WTC11 (cell line): ENCODE measurements at regions not wholly inside any gene's neighbourhood (a gene's known extent, or its start where the extent isn't known, plus 50 kb on each side); places are given as distances from the start of the nearest gene placed in this dataset.

Source experiments
- ATAC-seq: fragments of 200-7000 bp; cut with Tn5 transposase; 2 replicates; pipeline ENCODE4 v1.10.0; 2021; ENCODE audit warnings: mild to moderate bottlenecking, moderate library complexity
- CTCF ChIA-PET: fragments of 300-600 bp; sonication (Branson Sonifier 250); formaldehyde crosslinking; loops from one replicate; lab custom pipeline; 2021; ENCODE audit warnings: antibody characterized with exemption; lab: Charles Lee
- POLR2A ChIA-PET: fragments of 350-600 bp; sonication (Branson Sonifier 250); formaldehyde crosslinking; loops from one replicate; lab custom pipeline; 2021; ENCODE audit warnings: antibody characterized with exemption; lab: Charles Lee
- DNase-seq: peaks from one replicate; pipeline ENCODE4 v3.0.0; 2021; ENCODE audit warnings: low spot score
- H3K27ac Mint-ChIP-seq: 2 replicates; pipeline ENCODE4 v1.8.0; 2021; ENCODE audit warnings: mixed read lengths
- H3K27me3 Mint-ChIP-seq: 2 replicates; pipeline ENCODE4 v1.8.0; 2021; ENCODE audit warnings: low read depth, mild to moderate bottlenecking, moderate library complexity, mixed read lengths
- H3K36me3 Mint-ChIP-seq: 2 replicates; pipeline ENCODE4 v1.8.0; 2021; ENCODE audit warnings: mixed read lengths
- H3K4me1 Mint-ChIP-seq: 2 replicates; pipeline ENCODE4 v1.8.0; 2022; ENCODE audit warnings: mixed read lengths
- H3K4me3 Mint-ChIP-seq: 2 replicates; pipeline ENCODE4 v1.8.0; 2021; ENCODE audit warnings: mild to moderate bottlenecking, moderate library complexity, mixed read lengths
- H3K9me3 Mint-ChIP-seq: 2 replicates; pipeline ENCODE4 v1.8.0; 2021; ENCODE audit warnings: mixed read lengths
- ATF6 ChIP-seq: sonication (generic); formaldehyde crosslinking; IDR thresholded peaks from 2 replicates; pipeline ENCODE4 v1.8.1; 2023; ENCODE audit warnings: mild to moderate bottlenecking, missing genetic modification reagents
- E2F5 ChIP-seq: sonication (generic); formaldehyde crosslinking; IDR thresholded peaks from 2 replicates; pipeline ENCODE4 v1.8.1; 2022; ENCODE audit warnings: mild to moderate bottlenecking, moderate library complexity, missing genetic modification reagents
- FOXP4 ChIP-seq: sonication (generic); formaldehyde crosslinking; IDR thresholded peaks from 2 replicates; pipeline ENCODE4 v1.8.0; 2022; ENCODE audit warnings: mild to moderate bottlenecking, missing genetic modification reagents
- PRDM15 ChIP-seq: sonication (generic); formaldehyde crosslinking; IDR thresholded peaks from 2 replicates; pipeline ENCODE4 v1.8.0; 2022; ENCODE audit warnings: missing genetic modification reagents
- SMAD4 ChIP-seq: sonication (generic); formaldehyde crosslinking; IDR thresholded peaks from 2 replicates; pipeline ENCODE4 v1.8.0; 2022; ENCODE audit warnings: mild to moderate bottlenecking, missing genetic modification reagents
- TCF7 ChIP-seq: sonication (generic); formaldehyde crosslinking; IDR thresholded peaks from 2 replicates; pipeline ENCODE4 v1.8.0; 2022; ENCODE audit warnings: mild to moderate bottlenecking, low read depth, missing genetic modification reagents, moderate library complexity
- ZBTB21 ChIP-seq: sonication (generic); formaldehyde crosslinking; IDR thresholded peaks from 2 replicates; pipeline ENCODE4 v1.8.1; 2023; ENCODE audit warnings: mild to moderate bottlenecking, missing genetic modification reagents, borderline replicate concordance
- TF ChIP-seq, protein P1 (sequence below): sonication (generic); formaldehyde crosslinking; IDR thresholded peaks from 2 replicates; pipeline ENCODE4 v1.8.1; 2022; ENCODE audit warnings: missing genetic modification reagents, borderline replicate concordance
- TF ChIP-seq, protein P2 (sequence below): sonication (generic); formaldehyde crosslinking; IDR thresholded peaks from 2 replicates; pipeline ENCODE4 v1.8.1; 2023; ENCODE audit warnings: mild to moderate bottlenecking, missing genetic modification reagents

- TF ChIP-seq PRDM15 (no peak), ATF6 (no peak), FOXP4 (CRISPR knock-in tag) (no peak)
These were observed 917.4 kb upstream of the POT1 start (continued) for GRCh38 chr7:125847055-125847454.

DNA sequence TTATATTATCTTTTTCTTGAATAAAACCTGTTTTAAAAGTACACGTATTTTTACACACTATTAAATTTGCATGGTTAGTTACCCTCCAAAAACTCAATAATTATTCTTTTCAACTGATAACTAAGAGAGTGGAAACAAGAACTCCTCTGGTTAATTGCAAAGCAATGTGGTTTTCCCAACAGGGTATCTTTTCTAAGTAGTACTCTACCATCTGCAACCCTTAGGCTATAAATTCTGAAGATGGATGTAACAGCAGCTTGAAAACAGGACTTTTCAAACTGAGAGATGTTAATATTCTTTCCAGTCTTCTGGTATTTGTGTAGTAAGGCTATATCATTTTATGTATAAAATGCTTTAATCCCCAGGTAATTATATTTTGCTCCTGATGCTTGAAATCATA lies 916.1 kb upstream of the POT1 start:
- POLR2A ChIA-PET = no interaction called here
- H3K27me3 Mint-ChIP-seq = no peaks in the 10 kb centered on the region
- H3K27ac Mint-ChIP-seq = no peak overlapping the region
- no peak for ATAC-seq
- H3K4me3 Mint-ChIP-seq = no peak overlapping the region
- H3K9me3 Mint-ChIP-seq = peaks cover 34% of the 10 kb centered on the region
- peaks cover 14% of the 10 kb centered on the region for H3K4me1 Mint-ChIP-seq
- CTCF ChIA-PET = no interaction called here
- TF ChIP-seq SMAD4 (CRISPR knock-in tag) (no peak), ZBTB21 (no peak), ATF6 (no peak), TCF7 (CRISPR knock-in tag) (no peak), E2F5 (CRISPR knock-in tag) (no peak)
- TF ChIP-seq, protein P1, sequence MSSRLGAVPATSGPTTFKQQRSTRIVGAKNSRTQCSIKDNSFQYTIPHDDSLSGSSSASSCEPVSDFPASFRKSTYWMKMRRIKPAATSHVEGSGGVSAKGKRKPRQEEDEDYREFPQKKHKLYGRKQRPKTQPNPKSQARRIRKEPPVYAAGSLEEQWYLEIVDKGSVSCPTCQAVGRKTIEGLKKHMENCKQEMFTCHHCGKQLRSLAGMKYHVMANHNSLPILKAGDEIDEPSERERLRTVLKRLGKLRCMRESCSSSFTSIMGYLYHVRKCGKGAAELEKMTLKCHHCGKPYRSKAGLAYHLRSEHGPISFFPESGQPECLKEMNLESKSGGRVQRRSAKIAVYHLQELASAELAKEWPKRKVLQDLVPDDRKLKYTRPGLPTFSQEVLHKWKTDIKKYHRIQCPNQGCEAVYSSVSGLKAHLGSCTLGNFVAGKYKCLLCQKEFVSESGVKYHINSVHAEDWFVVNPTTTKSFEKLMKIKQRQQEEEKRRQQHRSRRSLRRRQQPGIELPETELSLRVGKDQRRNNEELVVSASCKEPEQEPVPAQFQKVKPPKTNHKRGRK (CRISPR knock-in tag) = no peak
- TF ChIP-seq, protein P2, sequence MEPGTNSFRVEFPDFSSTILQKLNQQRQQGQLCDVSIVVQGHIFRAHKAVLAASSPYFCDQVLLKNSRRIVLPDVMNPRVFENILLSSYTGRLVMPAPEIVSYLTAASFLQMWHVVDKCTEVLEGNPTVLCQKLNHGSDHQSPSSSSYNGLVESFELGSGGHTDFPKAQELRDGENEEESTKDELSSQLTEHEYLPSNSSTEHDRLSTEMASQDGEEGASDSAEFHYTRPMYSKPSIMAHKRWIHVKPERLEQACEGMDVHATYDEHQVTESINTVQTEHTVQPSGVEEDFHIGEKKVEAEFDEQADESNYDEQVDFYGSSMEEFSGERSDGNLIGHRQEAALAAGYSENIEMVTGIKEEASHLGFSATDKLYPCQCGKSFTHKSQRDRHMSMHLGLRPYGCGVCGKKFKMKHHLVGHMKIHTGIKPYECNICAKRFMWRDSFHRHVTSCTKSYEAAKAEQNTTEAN (CRISPR knock-in tag) = no peak
- H3K36me3 Mint-ChIP-seq = peaks cover 28% of the 10 kb centered on the region
- no peak for DNase-seq
